A204.1 (cell line): ENCODE measurements at regions not wholly inside any gene's neighbourhood (a gene's known extent, or its start where the extent isn't known, plus 50 kb on each side); places are given as distances from the start of the nearest gene placed in this dataset.

ENCODE experiments used
- FAIRE-seq: peaks from 2 replicates; lab custom pipeline; 2012; peaks lifted over from hg19 to GRCh38; lab: Jason Lieb, UNC

DNA sequence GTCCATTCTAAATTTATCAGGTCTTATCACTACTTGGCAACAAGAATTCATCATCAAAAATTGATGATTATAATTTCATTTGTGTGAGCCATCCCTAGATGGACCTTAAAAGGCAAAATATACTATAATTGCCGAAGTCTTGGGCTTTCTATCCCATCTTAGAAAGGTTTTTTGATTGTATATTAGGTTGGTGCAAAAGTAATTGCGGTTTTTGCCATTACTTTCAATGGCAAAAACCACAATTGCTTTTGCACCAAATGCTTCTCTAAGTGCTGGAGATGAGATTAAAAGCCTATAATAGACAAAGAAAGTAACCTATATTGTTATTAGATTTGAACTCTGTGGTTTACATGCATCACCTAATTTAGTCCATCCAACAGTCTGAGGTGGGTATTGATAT, 612.9 kb downstream of the ZNF385D start:
- FAIRE-seq, result no peak

DNA sequence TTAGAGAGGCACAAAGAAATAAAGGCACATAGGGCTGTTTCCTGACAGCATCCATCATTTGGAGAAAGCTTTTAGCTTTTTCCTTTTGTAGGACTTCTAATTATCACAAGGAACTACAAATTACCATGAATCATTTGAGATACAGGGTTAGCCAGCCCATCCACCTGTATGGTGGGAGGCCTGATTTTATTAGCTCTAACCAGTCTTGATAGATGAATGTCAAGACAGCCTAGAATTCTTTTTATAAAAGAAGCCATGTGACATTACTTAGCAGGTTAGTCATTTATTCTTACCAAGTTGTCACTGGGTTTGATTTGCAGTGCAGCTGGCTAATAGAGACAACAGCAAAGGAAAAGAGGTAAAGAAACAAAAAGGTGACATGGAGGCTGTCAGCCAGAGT, 618.1 kb downstream of the ZNF385D start:
- FAIRE-seq, result no peak

DNA sequence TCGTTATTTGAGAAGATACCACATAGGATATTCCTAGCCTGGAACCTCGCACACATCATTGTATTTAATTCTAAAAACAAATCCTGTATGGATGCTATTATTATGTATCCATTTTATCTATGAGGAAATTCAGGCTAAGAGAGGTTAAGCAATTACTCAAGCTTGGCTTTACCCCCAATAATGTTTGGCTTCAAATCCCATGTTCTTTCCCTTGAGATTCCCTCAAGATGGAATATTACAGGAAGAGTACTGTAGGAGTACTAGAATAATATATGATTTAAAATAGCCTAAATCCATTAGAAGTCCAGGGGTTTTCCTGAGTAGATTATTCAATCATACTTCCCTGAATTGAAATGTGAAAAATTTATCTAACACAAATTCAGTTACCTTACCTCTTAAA, 630.2 kb downstream of the ZNF385D start:
- no peak for FAIRE-seq

DNA sequence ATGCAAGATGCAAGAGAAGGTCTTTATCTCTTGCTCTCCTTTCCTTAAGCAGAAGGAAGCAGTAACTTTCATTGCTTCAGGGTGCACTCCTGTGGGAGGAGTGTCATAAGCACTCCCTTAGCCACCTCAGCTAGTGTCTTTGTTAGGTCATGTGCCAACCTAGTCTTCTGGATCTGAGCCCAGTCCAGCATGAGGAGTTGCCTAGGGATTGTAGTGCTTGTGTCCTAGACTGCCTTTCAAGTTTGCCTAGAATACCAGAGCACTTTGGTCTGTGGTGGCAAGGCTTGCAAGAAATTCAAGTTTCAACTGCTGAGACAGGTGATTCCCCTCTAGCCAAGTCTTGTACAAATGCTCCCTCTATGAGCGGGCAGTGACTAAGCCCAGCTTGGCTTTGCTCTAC, 633.6 kb downstream of the ZNF385D start:
- no peak for FAIRE-seq

DNA sequence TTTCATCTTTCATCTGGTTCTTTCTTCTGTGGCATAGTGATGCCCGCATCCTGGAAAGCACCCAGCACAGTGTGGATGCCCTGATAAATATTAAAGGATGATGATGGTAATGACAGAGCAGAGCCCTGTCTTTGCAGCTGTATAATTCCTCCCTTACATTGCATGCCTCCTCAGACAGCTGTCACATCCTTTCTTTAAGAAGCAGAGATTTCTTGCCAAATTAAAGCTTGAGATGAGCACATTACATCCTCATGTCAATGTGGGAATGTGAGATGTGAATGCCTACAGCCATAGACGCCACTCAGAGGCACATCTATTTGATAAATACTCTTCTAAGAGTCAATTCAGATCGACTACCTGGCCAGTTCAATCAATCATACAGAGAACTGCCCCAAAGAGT, 642.0 kb downstream of the ZNF385D start:
- FAIRE-seq, result no peak

DNA sequence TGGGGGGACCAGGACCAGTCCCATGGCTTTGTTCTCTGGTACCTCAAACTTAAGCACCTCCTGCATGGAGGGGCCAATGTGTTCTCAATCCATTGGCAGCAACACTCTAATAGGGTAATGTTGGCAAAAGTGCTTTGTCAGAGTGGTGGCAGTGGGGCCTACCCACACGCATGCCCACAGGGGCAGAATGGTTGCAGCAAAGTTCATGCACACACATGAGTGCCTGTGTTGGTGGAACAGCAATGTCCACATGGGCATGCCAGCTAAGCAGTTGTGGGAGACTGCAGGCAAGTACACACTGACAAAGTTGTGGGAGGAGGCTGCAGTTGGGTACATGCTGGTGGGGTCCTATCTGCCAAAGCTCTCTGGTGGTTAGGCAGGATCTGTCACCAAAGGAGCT, 645.2 kb downstream of the ZNF385D start:
- FAIRE-seq, result no peak

DNA sequence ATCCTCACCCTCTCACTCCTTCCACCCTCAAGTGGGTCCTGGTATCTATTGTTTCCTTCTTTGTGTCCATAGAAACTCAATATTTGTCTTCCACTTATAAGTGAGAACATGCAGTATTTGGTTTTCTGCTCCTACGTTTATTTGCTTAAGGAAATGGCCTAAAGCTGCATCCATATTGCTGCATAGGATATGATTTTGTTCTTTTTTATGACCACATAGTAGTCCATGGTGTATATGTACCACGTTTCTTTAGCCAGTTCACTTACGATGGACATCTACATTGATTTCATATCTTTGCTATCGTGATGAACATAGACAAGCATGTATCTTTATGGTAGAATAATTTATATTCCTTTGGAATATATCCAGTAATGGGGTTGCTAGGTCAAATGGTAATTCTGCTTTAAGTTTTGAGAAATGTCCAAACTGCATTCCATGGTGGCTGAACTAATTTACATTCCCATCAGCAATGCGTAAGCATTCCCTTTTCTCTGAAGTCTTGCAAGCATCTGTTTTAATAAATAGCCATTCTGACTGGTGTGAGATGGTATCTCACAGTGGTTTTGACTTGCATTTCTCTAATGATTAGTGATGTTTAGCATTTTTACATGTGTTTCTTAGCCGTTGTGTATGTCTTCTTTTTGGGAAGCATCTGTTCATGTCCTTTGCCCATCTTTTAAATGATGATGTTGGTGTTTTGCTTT, 650.2 kb downstream of the ZNF385D start:
- no peak for FAIRE-seq

DNA sequence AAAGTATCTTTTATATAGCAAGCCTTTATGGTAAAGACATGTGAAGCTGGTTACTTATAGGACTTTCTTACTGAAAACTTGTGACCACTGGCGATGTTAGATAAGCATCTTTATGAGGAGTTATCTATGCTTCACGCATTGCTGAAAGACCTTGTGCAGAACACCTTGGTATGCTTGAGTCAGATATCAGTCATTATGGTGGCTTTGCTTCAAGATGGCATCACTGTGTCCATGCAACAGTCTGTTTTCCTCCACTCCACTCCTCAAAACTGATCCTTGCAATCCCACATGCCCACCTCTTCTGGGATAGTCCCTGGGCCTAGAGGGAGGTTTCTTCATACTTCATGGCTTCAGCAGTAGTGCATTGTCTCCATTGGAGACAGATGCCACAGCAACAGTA, 656.3 kb downstream of the ZNF385D start:
- no peak for FAIRE-seq

DNA sequence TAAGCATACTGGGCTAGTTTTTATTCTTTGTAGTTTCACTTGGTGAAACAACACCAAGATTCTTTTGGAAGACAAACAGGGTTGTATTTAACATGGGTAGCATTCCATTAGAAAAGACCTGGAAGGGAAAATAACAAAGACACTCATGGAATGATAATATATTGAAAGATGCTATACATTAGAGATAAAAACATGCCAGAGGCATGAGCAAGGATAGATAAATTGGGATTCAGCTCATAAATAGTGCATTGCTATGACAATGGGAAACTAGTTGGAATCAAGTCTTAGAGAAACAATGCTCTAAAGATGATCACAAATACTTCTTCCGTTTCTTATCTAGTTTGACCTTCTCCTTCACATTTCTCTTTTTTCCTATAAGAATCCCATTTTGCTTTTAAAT, 677.4 kb downstream of the ZNF385D start:
- FAIRE-seq, result no peak

DNA sequence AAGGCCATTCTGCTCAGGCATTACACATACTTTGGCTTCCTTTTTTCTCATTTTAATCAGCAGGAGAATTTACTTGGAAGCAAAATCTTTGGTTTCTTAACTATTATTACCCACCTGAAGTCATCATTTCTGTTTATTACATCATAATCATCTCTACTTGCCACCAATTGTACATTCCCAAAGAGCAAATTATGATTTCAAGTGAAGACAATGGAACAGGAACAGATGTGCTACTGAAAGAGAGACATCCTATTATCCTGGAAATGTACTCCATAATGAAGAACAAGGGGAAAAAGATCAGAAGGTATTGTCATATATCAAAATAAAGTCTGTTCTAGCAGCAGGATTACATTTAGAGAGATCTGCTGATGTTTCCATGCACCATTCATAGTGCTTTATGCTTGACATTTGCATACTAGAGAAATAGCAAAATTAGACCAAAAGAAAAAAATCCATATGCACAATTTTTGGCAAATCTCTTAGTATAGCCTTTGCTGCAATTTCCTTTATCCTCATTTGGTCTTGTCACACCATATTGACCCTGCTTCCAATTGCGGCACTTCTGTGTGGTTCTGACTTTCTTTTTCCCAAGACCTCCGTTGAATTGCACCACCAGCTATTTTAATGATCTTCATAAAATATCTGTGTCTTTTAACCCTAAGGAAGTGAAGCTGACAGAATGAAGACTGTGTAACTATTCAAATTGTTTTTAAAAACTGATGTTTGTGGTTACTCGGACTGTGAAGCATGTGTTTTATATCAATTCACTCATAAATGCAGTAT, 683.8 kb downstream of the ZNF385D start:
- no peak for FAIRE-seq

DNA sequence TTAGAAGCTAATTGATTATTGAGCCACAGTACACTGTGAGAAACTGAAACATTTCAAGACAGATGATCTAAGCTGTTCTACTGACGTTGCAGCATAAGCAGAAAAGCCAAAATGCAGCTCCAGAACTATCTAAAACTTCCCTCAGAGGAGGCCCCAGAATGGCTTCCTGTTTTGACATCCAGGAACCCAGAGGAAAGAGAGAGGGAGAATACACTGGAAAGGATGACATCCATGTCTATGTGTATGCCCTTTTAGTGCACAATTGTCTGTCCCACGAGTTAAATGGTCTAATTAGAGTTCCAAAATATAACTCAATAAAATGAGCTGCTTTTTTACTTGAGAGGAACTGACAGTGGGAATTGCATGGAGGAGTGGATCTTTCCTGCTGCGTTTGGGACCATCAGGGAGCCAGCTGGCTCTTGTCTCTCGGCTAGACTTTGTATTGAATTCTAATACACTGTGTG, 688.1 kb downstream of the ZNF385D start:
- no peak for FAIRE-seq

DNA sequence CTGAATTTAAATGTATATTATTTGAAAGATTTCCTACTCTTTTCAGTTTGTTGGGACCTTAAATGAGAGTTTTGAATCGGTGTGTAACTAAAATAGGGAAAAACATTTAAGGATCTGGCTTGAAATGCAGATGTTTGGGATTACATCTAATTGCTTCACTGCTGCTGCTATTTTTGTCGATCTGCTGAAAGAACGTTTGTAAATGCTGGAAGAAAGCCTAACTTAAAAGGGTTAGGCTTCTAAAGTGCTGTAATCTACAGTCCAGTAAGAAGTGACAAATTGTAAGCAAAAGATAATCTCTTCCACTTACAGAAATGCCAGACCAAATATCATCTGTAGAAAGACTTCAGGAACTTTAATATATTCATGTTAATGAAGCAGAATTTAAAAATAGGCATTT, 691.6 kb downstream of the ZNF385D start:
- no peak for FAIRE-seq

DNA sequence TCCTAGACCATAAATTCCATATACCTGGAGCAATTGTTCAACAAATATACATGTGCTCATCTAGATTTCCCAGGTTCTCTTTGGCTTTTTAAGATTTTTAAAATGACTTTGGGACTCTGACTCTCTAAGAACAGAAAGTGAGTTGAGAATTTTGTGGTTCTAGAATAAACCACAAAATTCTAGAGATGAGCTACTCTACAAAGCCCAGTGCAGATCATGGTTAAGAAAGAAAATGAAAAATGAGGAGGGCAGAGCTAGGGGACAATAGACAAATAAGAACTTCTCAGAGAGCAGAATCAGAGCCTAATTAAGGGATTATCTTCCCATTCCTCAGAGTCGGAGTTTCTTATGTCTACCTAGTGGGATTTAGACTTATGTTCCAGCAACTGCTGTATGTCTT, 694.7 kb downstream of the ZNF385D start:
- no peak for FAIRE-seq

DNA sequence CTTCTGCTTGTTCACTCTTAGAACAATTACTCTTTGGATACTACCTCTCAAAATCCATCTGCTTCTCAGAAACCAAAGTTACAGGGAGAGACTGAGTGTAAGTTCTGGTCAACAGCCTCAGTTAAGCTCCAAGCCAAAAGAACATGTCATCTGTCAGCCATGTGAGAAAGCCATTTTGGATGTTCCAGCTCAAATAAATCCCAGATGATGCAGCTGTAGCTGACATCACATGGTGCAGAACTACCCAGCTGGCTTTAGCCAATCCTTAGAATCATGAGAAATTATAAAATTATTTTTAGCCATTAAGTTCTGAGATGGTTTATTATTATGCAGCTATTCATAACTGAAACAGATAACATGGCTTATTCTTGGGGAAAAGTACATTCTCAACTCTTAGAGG, 696.0 kb downstream of the ZNF385D start:
- no peak for FAIRE-seq

DNA sequence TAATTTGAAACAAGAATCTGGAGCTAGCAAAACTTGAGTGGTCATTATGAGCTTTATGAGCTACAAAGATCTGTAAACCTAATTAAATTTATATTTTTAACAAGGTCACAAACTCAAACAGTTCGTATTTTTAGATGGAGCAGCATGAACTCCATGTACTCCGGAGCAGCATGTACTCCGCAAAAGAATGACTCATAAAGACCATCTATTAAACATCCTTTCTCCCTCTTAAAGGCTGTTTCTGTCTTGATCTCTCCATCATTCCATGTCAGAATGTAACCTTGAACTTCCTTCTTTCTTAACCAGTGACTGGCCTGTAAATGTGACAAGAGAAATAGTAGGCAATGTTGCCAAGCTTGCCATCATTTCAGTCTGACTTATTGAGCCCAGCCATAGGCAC, 696.9 kb downstream of the ZNF385D start:
- FAIRE-seq, result no peak

DNA sequence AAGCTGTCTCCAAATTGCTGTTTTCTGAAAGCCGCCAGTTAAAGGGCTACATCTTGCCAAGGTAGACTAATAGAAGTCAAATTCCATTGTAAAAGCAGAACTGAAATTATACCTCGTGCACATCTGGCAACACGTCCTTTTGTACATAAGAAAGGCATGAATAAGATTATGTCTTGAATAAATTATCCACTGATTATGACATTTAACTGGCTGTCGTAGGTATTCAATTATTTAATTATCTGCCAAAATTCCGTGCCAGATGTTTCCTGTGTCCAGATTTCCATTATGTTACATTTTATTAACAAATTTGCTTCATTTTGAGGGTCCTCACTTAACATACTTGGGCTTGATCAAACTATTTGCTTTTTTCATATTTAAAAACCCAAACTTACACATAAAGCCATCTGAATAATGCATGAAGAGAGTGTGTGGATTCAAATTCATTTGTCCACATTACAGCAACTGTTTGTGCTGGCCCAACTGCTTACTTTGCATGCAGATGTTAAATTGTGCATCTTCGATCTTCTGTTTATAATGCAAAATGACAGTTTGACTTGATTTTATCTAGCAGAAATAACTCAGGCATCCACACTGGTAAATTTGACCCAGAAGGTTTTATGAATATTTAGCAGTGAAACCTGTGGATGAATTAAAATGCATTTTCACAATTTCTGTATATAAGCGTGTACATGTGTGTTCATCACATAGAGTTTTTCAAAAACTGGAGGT, 701.5 kb downstream of the ZNF385D start:
- no peak for FAIRE-seq

DNA sequence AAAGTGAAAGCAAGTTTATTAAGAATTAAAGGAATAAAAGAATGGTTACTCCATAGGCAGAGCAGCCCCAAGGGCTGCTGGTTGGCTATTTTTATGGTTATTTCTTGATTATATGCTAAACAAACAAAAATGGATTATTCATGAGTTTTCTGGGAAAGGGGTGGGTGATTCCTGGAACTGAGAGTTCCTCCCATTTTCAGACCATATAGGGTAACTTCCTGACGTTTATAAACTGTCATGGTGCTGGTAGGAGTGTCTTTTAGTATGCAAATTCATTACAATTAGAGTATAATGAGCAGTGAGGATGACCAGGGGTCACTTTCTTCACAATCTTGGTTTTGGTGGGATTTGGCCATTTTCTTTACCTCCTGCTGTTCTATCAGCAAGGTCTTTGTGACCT, 707.9 kb downstream of the ZNF385D start:
- FAIRE-seq, result no peak

DNA sequence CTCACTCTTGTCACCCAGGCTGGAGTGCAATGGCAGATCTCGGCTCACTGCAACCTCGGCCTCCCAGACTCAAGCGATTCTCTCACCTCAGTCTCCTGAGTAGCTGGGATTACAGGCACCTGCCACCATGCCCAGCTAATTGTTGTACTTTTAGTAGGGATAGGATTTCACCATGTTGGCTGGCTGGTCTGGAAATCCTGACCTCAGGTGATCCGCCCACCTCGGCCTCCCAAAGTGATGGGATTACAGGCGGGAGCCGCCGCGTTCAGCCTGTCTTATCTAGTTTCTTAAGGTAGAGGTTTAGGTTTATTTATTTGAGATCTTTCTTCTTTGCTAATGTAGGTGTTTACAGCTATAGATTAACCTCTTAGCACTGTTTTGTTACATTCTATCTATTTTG, 708.8 kb downstream of the ZNF385D start:
- no peak for FAIRE-seq

DNA sequence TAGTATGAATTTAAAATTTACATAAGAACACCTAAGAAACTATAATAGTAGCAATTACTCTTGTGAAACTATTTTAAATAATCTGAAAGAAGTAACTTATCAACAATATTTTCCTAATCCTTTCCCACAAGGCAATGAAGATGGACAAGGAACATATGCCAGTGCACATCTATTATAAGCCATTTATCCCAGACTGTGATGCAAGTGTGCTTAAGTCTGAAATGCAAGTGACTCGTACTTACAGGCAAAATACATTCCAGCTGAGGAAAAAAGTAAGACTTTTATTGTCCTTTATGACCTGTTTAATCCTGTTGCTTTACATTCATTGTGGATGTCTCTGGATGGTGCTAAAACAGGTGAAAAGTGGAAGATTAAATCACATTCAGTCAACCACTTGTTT, 709.4 kb downstream of the ZNF385D start:
- FAIRE-seq, result no peak

DNA sequence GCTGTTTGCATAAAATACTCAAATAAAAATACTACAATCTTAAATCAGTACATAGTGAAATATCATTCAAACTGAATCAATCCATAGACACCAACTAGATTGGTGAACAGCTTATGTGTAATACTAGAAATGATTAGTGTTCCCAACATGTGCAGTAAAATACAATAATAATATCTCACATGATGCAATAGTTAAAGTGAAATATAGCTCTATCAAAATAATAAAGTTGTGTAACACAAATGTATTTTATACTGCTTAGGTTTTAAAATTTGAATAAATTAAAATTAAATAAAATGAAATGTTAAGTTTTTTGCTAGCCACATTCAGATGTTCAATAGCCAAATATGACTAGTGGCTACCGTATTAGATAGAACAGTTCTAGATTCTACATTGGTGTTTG, 714.1 kb downstream of the ZNF385D start:
- no peak for FAIRE-seq

DNA sequence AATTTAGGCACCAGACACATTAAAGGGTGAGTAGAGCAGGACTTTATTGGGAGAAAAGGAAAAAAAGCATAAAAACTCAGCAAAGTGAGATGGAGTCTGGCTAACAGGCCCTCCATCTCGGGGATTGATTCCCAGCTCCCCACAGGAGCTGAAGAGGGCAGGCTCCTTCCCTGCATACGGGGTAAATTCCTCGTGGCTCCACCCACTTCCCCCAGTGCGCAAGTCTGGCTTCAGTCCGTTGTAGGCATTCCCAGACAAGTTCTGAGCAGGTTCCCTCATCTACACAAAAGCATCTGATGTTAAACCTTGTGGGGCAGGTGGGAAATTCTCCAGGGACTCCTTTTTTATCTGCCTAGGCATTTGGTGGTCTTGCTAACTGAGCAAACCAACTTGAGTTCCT, 722.6 kb downstream of the ZNF385D start:
- FAIRE-seq, result no peak

DNA sequence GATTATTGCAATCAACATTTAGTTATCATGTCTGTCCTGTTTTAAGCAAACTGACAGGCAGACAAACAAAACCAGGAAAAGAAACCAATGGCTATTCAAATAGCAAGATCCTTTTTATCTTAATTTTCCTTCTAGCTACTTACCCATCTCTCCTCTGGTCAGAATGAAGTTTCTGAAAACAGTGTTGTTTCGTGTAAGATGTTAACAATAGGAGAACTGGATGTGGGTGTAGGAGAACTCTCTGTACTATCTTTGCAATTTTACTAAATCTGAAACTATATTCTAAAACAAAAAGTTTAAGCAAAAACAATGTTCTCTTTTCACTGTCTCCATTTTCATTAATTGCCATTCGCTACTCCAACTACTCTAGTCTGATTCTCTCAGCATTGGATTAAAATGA, 726.4 kb downstream of the ZNF385D start:
- FAIRE-seq, result no peak

DNA sequence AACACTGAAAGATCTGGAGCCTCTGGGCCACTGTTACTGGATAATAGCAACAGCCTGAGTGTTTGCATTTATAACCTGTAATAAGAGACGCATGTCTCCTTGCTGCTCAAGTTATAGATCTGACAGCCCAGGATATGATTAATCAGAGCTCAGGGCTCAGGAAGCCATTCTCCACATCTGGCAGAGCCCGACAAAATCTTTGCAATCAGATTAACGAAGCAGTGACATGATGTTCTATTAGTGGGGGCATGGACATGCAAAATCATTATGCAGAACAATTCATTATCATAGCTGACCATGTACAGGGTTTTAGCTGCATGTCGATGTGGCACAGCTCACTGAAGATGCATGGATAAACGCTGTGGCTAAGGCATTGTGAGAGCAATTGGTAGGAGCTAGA, 730.3 kb downstream of the ZNF385D start:
- FAIRE-seq, result no peak
